SH-SY5Y (cell line): ENCODE measurements at regions not wholly inside any gene's neighbourhood (a gene's known extent, or its start where the extent isn't known, plus 50 kb on each side); places are given as distances from the start of the nearest gene placed in this dataset.

Source experiments
- GATA2 ChIP-seq: IDR thresholded peaks from 2 replicates; pipeline ENCODE4 v1.6.1; 2011; ENCODE audit warnings: mild to moderate bottlenecking, low read depth, low read length
- GATA3 ChIP-seq: IDR thresholded peaks from 2 replicates; pipeline ENCODE4 v1.6.1; 2011; ENCODE audit warnings: low read depth, mild to moderate bottlenecking, low read length, moderate library complexity

DNA sequence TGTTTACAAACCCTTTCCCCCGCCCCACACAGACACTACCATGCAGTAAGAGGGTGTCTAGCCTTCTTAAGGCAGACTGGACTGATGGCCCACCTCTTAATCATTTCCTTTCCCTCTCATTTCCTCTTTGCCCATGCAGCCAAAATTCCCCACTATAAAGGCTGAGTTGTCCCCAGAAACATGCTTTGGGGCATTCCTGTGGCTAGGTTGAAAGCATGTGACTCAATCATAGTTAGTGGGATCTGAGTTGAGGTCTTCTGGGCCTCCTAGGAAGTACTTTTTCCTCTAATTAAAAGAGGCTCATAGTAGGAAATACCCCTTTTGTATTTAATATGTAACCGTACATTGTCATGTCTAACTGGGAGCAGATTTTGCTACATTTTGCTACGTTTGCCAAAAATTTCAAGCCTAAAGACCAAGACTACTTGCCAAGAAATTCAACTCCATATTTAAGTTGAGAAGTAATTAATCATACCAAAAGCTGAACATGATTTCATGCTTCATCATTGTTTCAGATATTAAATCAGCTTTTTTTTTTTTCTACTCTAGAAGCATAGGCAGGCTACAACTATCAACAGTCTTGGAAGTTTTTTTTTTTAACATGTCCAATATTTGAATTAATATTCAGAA lies 174.7 kb downstream of the ADGRL4 start:
- no peak for TF ChIP-seq GATA2
- no peak for TF ChIP-seq GATA3
